K562 (cell line): ENCODE measurements at regions not wholly inside any gene's neighbourhood (a gene's known extent, or its start where the extent isn't known, plus 50 kb on each side); places are given as distances from the start of the nearest gene placed in this dataset.

Source experiments
- ATAC-seq: fragments of 200-7000 bp; cut with Tn5 transposase; 3 replicates; pipeline ENCODE4 v1.9.1; 2020; ENCODE audit warnings: moderate library complexity
- BruUV-seq: library from RNA; stranded (reverse); fragments of 400-500 nt; replicated peaks from 2 replicates; lab custom pipeline; 2021; lab: Mats Ljungman, UMichigan
- CTCF ChIA-PET: fragments of 300-600 bp; formaldehyde crosslinking; extraction: SDS; loops from one replicate; lab custom pipeline; 2021; ENCODE audit warnings: low intra/inter-chr PET ratio; lab: Yijun Ruan, JAX
- POLR2A ChIA-PET: fragments of 300-600, 350-650 bp; sonication (Branson Sonifier 250); formaldehyde crosslinking; extraction: SDS; loops from one replicate; lab custom pipeline; 2021; ENCODE audit warnings: antibody characterized with exemption, inconsistent platforms; lab: Yijun Ruan, JAX
- DNase-seq, 4 experiments: peaks; one replicate each; pipeline versions ENCODE4 v3.0.0 to v3.0.0-alpha.2; 2011 to 2018; ENCODE audit warnings: low spot score in 3 of 4, mixed read lengths in 3 of 4; ENCODE audit errors: extremely low read depth in 1 of 4
- FAIRE-seq: peaks from 2 replicates; lab custom pipeline; 2011; peaks lifted over from hg19 to GRCh38; lab: Jason Lieb, UNC
- H2AFZ ChIP-seq: 2 replicates; pipeline ENCODE4 v1.6.0; 2011; ENCODE audit warnings: low read depth, low read length, control low read depth, inconsistent platforms
- H3K27ac ChIP-seq: fragments of 200-600 bp; 3 replicates; pipeline ENCODE4 v1.8.0; 2011; ENCODE audit warnings: low read depth, mild to moderate bottlenecking, control low read depth, inconsistent platforms, low read length, moderate library complexity, mixed read lengths; ENCODE audit errors: extremely low read depth
- H3K27me3 ChIP-seq, 2 experiments: fragments of 300-600 bp in 1 of 2; 2 replicates in 1 of 2; 3 replicates in 1 of 2; pipeline versions ENCODE4 v1.6.0 to v1.8.0; 2011; ENCODE audit warnings: inconsistent platforms in 2 of 2, low read length in 2 of 2, mild to moderate bottlenecking in 1 of 2, mixed read lengths in 1 of 2, moderate library complexity in 1 of 2; ENCODE audit not compliant: control insufficient read depth in 2 of 2, insufficient read depth in 2 of 2
- H3K36me3 ChIP-seq: fragments of 300-600 bp; 3 replicates; pipeline ENCODE4 v1.8.0; 2011; ENCODE audit warnings: mild to moderate bottlenecking, low read length, inconsistent platforms; ENCODE audit not compliant: control insufficient read depth, insufficient read depth
- H3K4me1 ChIP-seq, 2 experiments: fragments of 200-600 bp in 1 of 2; replicated peaks in 1 of 2; 2 replicates in 1 of 2; 3 replicates in 1 of 2; pipeline versions ENCODE4 v1.5.1 to v1.8.0; 2011; ENCODE audit warnings: inconsistent platforms in 2 of 2, low read length in 2 of 2, mild to moderate bottlenecking in 1 of 2, mixed read lengths in 1 of 2, moderate library complexity in 1 of 2; ENCODE audit not compliant: control insufficient read depth in 2 of 2, insufficient read depth in 2 of 2
- H3K4me2 ChIP-seq: 2 replicates; pipeline ENCODE4 v1.6.1; 2011; ENCODE audit warnings: low read length, control low read depth, inconsistent platforms, mixed read lengths; ENCODE audit not compliant: insufficient read depth
- H3K4me3 ChIP-seq: fragments of 200-600 bp; sonication (generic), shearing (Covaris generic); 2 replicates; pipeline ENCODE4 v1.5.1; 2016; ENCODE audit warnings: control low read depth, inconsistent platforms
- H3K79me2 ChIP-seq: fragments of 200-600 bp; 3 replicates; pipeline ENCODE4 v1.8.0; 2011; ENCODE audit warnings: low read length, inconsistent platforms; ENCODE audit not compliant: control insufficient read depth, insufficient read depth
- H3K9ac ChIP-seq, 2 experiments: 2 replicates each; pipeline versions ENCODE4 v1.6.0 to v1.6.1; 2011; ENCODE audit warnings: low read depth in 2 of 2, low read length in 2 of 2, control low read depth in 1 of 2, inconsistent platforms in 1 of 2, mild to moderate bottlenecking in 1 of 2, mixed read lengths in 1 of 2; ENCODE audit not compliant: insufficient read depth in 1 of 2
- H3K9me1 ChIP-seq: one replicate; pipeline ENCODE4 v1.6.0; 2011; ENCODE audit warnings: inconsistent platforms, mild to moderate bottlenecking, low read length, moderate library complexity; ENCODE audit not compliant: control insufficient read depth, insufficient read depth
- H3K9me3 ChIP-seq: replicated peaks from 2 replicates; pipeline ENCODE4 v1.5.1; 2011; ENCODE audit warnings: low read depth, low read length, inconsistent platforms; ENCODE audit not compliant: control insufficient read depth, insufficient read depth
- H4K20me1 ChIP-seq: replicated peaks from 2 replicates; pipeline ENCODE4 v1.6.1; 2011; ENCODE audit warnings: low read length, inconsistent platforms, mixed read lengths; ENCODE audit not compliant: control insufficient read depth, insufficient read depth
- CBX1 ChIP-seq: sonication (generic); IDR thresholded peaks from 2 replicates; pipeline ENCODE4 v1.6.1; 2016; ENCODE audit warnings: antibody characterized with exemption, low read depth, mild to moderate bottlenecking
- CEBPG ChIP-seq, 3 experiments: fragments of 200-800 bp in 1 of 3; sonication (Bioruptor generic) in 1 of 3; sonication (generic) in 1 of 3; formaldehyde crosslinking in 1 of 3; IDR thresholded peaks in 2 of 3; conservative IDR thresholded peaks in 1 of 3; 2 replicates each; pipeline versions ENCODE4 v1.6.1 to v1.8.0; 2016 to 2022; ENCODE audit warnings: missing compliant biosample characterization in 2 of 3, missing genetic modification characterization in 2 of 3, mild to moderate bottlenecking in 1 of 3, missing genetic modification reagents in 1 of 3
- EP400 ChIP-seq: fragments of 450-650 bp; IDR thresholded peaks from 2 replicates; pipeline ENCODE4 v1.6.1; 2017; ENCODE audit warnings: antibody characterized with exemption, mild to moderate bottlenecking, moderate library complexity
- FOXK1 ChIP-seq: sonication (generic); formaldehyde crosslinking; IDR thresholded peaks from 2 replicates; pipeline ENCODE4 v1.8.0; 2022; ENCODE audit warnings: missing genetic modification reagents, mild to moderate bottlenecking, borderline replicate concordance
- KDM1A ChIP-seq, 2 experiments: fragments of 450-650 bp; IDR thresholded peaks; 2 replicates each; pipeline ENCODE4 v1.6.1; 2016; ENCODE audit warnings: mild to moderate bottlenecking in 2 of 2
- KLF13 ChIP-seq: fragments of 450-650 bp; IDR thresholded peaks from 2 replicates; pipeline ENCODE4 v1.6.1; 2016; ENCODE audit warnings: missing genetic modification characterization, low read depth, mild to moderate bottlenecking, missing compliant biosample characterization, moderate library complexity, borderline replicate concordance
- KLF6 ChIP-seq: fragments of 250-450 bp; sonication (Bioruptor Pico); IDR thresholded peaks from 2 replicates; pipeline ENCODE4 v1.4.0; 2020; ENCODE audit warnings: mild to moderate bottlenecking, moderate library complexity, borderline replicate concordance
- NFE2 ChIP-seq: IDR thresholded peaks from 2 replicates; pipeline ENCODE4 v1.6.1; 2014; ENCODE audit warnings: antibody characterized with exemption, low read depth
- SFPQ ChIP-seq: fragments of 200-400 bp; formaldehyde crosslinking; IDR thresholded peaks from 2 replicates; pipeline ENCODE4 v1.6.1; 2017; ENCODE audit warnings: mild to moderate bottlenecking, low read depth, low read length, moderate library complexity
- TOE1 ChIP-seq, 2 experiments: fragments of 450-650 bp in 1 of 2; sonication (generic) in 1 of 2; formaldehyde crosslinking in 1 of 2; IDR thresholded peaks; 2 replicates each; pipeline versions ENCODE4 v1.7.1 to v1.8.0; 2016 to 2022; ENCODE audit warnings: borderline replicate concordance in 2 of 2, mild to moderate bottlenecking in 2 of 2, antibody characterized with exemption in 1 of 2, inconsistent platforms in 1 of 2, low read depth in 1 of 2, missing genetic modification reagents in 1 of 2, moderate library complexity in 1 of 2
- U2AF2 ChIP-seq: fragments of 200-400 bp; formaldehyde crosslinking; optimal IDR thresholded peaks from 2 replicates; pipeline ENCODE3; 2017; ENCODE audit warnings: low read depth, mild to moderate bottlenecking, low read length
- ZNF518B ChIP-seq: fragments of 250-450 bp; sonication (Bioruptor Pico); IDR thresholded peaks from 2 replicates; pipeline ENCODE4 v1.5.0; 2021; ENCODE audit warnings: mild to moderate bottlenecking, moderate library complexity
- WGBS: fragments of 100-300 bp; shearing (Covaris generic); methylation state at CpG from one replicate; pipeline ENCODE4 v1.1.6; 2016; ENCODE audit warnings: low coverage, mixed read lengths; ENCODE audit not compliant: insufficient coverage; ENCODE audit errors: missing lambda C conversion rate; 5-methylcytosine and 5-hydroxymethylcytosine counted together
- in situ Hi-C: fragments of 300-500 bp; cut with MboI; formaldehyde crosslinking; loops from 4 replicates; pipeline ENCODE4 v1.15.0; 2018; ENCODE audit warnings: inconsistent platforms, mixed read lengths
- intact Hi-C: fragments of 100-400 bp; cut with micrococcal nuclease; formaldehyde crosslinking; loops from 2 replicates; pipeline ENCODE4 v1.14.2; 2022
- TF ChIP-seq, protein P1 (sequence below): sonication (generic); formaldehyde crosslinking; IDR thresholded peaks from 2 replicates; pipeline ENCODE4 v1.8.1; 2022; ENCODE audit warnings: missing genetic modification reagents
- TF ChIP-seq, protein P2 (sequence below): sonication (generic); formaldehyde crosslinking; IDR thresholded peaks from 2 replicates; pipeline ENCODE4 v1.8.0; 2022; ENCODE audit warnings: mild to moderate bottlenecking, missing genetic modification reagents

DNA sequence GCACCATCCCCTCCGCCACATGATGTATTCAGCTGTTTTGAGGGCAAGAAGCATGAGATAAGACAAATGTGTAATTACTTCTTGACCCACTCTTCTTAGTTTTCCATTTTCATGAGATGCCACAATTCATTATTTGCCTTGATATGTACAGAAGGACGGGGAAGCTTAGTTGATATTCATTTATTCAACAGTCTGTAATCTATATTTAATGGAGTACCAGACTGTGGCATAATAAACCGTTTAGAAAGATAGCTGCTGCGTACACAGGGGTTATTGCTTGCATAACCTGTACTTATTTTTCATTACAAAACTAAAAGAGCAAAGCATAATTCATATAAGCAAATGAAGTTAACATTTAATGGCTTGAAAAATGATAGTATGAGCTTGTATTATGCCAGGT lies 466.4 kb upstream of the GYPC start:
- H3K4me2 ChIP-seq, result no peak overlapping the region
- no peaks in the 10 kb centered on the region for H3K4me1 ChIP-seq
- H3K27ac ChIP-seq, result no peak overlapping the region
- H3K79me2 ChIP-seq, result no peaks in the 10 kb centered on the region
- H4K20me1 ChIP-seq, result no peaks in the 10 kb centered on the region
- in situ Hi-C loops (no loop called here), intact Hi-C loops (no loop called here)
- ATAC-seq (no peak), FAIRE-seq (no peak), DNase-seq (no peak)
- 1% methylated on average over 4 of the region's 4 CpGs for WGBS
- POLR2A ChIA-PET, result no interaction called here
- BruUV-seq, result no TSS peak
- CTCF ChIA-PET, result no interaction called here
- H3K4me3 ChIP-seq, result no peak overlapping the region
- no peak overlapping the region for H2AFZ ChIP-seq
- H3K9me1 ChIP-seq, result no peaks in the 10 kb centered on the region
- no peaks in the 10 kb centered on the region for H3K27me3 ChIP-seq
- H3K9me3 ChIP-seq, result no peaks in the 10 kb centered on the region; the same call in 1 of the 2 replicates
- no peak overlapping the region for H3K9ac ChIP-seq
- no peaks in the 10 kb centered on the region for H3K36me3 ChIP-seq
- TF ChIP-seq CEBPG (CRISPR knock-in tag; IDR thresholded peaks at IDR 0.05) (no peak), CEBPG (tag; conservative IDR thresholded peaks at IDR 0.05 in 1 of 2, IDR thresholded peaks at IDR 0.05 in 1 of 2) (no peak), U2AF2 (no peak), FOXK1 (CRISPR knock-in tag) (no peak), TOE1 (IDR thresholded peaks at IDR 0.05; ENCODE audit: borderline replicate concordance) (no peak), TOE1 (CRISPR knock-in tag; IDR thresholded peaks at IDR 0.05; ENCODE audit: borderline replicate concordance, low read depth) (no peak), EP400 (no peak), ZNF518B (CRISPR knock-in tag) (no peak), KLF6 (no peak), KDM1A (IDR thresholded peaks at IDR 0.05) (no peak), CBX1 (no peak), KLF13 (tag) (no peak), NFE2 (no peak), SFPQ (no peak)
- TF ChIP-seq, protein P1, sequence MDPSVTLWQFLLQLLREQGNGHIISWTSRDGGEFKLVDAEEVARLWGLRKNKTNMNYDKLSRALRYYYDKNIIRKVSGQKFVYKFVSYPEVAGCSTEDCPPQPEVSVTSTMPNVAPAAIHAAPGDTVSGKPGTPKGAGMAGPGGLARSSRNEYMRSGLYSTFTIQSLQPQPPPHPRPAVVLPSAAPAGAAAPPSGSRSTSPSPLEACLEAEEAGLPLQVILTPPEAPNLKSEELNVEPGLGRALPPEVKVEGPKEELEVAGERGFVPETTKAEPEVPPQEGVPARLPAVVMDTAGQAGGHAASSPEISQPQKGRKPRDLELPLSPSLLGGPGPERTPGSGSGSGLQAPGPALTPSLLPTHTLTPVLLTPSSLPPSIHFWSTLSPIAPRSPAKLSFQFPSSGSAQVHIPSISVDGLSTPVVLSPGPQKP (CRISPR knock-in tag), result no peak
- TF ChIP-seq, protein P2, sequence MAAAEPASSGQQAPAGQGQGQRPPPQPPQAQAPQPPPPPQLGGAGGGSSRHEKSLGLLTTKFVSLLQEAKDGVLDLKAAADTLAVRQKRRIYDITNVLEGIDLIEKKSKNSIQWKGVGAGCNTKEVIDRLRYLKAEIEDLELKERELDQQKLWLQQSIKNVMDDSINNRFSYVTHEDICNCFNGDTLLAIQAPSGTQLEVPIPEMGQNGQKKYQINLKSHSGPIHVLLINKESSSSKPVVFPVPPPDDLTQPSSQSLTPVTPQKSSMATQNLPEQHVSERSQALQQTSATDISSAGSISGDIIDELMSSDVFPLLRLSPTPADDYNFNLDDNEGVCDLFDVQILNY (CRISPR knock-in tag), result no peak
